GM13977 (cell line): ENCODE measurements at regions not wholly inside any gene's neighbourhood (a gene's known extent, or its start where the extent isn't known, plus 50 kb on each side); places are given as distances from the start of the nearest gene placed in this dataset.

ENCODE experiments used
- DNase-seq: peaks from one replicate; pipeline ENCODE4 v3.0.0; 2012; ENCODE audit warnings: low spot score
- in situ Hi-C: fragments of 300-500 bp; cut with MboI; formaldehyde crosslinking; loops from one replicate; pipeline ENCODE4 v1.12.0; 2022; ENCODE audit warnings: low sequenced_read_pairs, low pct_unique_long_range_greater_than_20kb, mixed read lengths, inconsistent platforms; ENCODE audit not compliant: unreplicated experiment
- TF ChIP-seq, protein P1 (sequence below): IDR thresholded peaks from 2 replicates; pipeline ENCODE4 v1.5.1; 2012; ENCODE audit warnings: mild to moderate bottlenecking, control low read depth; ENCODE audit not compliant: insufficient read depth; ENCODE audit errors: extremely low read depth, missing control alignments

DNA sequence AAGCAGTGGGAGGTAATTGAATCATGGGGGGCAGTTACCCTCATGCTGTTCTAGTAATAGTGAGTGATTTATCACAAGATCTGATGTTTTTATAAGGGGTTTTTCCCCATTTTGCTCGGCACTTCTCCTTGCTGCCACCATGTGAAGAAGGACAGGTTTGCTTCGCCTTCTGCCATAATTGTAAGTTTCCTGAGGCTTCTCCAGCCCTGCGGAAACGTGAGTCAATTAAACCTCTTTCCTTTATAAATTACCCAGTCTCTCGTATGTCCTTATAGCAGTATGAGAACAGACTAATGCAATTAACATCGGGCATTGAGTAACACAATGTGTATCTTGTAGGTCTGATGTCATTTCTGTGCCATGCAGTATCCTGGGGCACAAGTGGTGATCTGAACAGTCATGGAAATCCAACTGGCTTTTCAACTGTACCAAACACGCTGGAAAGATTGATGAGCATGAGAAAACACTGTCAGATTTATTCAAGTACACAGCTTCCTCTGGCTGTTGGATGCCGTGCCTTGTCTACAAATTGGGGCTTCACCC lies 208.6 kb upstream of the KIAA1217 start:
- no peak for DNase-seq
- in situ Hi-C loops: no loop called here
- TF ChIP-seq, protein P1, sequence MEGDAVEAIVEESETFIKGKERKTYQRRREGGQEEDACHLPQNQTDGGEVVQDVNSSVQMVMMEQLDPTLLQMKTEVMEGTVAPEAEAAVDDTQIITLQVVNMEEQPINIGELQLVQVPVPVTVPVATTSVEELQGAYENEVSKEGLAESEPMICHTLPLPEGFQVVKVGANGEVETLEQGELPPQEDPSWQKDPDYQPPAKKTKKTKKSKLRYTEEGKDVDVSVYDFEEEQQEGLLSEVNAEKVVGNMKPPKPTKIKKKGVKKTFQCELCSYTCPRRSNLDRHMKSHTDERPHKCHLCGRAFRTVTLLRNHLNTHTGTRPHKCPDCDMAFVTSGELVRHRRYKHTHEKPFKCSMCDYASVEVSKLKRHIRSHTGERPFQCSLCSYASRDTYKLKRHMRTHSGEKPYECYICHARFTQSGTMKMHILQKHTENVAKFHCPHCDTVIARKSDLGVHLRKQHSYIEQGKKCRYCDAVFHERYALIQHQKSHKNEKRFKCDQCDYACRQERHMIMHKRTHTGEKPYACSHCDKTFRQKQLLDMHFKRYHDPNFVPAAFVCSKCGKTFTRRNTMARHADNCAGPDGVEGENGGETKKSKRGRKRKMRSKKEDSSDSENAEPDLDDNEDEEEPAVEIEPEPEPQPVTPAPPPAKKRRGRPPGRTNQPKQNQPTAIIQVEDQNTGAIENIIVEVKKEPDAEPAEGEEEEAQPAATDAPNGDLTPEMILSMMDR: no peak

DNA sequence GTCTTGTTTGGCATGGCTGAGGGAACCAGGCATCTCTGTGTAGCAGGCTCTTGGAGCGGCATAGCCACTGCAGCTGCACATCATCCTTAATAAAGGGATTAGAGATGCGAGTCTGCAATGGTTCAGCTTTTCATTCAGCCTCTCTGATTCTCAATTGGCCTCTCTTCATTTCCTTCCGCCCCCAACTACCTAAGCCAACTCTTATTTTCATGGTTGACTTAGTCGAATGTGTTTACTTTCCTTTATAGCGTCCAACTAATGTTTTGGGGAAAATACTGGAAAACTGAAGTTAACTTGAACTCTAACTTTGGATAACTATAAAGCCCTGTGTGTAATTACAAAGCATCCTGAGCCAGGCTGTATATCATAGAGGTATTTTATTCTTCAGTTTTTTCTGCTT lies 202.2 kb upstream of the KIAA1217 start:
- TF ChIP-seq, protein P1: no peak
- DNase-seq: no peak
- in situ Hi-C loops: no loop called here

DNA sequence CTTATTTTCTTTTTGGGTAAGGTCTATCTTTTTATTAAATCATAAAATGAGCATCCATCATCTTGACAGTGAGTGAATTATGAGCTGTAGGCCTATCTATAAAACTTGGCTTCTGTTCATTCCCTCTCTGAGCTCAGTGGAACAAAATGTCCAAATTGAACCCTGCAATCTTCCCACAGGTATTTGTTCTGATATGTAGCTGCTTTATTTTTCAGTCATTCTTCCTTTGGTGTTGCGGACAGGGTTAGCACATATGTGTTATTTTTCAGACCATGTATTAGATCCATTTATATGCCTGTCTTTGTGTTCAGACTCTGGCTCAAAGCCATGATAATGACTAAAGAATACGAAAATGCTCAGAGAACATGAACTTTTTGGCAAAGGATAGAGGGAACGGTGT lies 201.6 kb upstream of the KIAA1217 start:
- in situ Hi-C loops: no loop called here
- no peak for DNase-seq
- TF ChIP-seq, protein P1: no peak

DNA sequence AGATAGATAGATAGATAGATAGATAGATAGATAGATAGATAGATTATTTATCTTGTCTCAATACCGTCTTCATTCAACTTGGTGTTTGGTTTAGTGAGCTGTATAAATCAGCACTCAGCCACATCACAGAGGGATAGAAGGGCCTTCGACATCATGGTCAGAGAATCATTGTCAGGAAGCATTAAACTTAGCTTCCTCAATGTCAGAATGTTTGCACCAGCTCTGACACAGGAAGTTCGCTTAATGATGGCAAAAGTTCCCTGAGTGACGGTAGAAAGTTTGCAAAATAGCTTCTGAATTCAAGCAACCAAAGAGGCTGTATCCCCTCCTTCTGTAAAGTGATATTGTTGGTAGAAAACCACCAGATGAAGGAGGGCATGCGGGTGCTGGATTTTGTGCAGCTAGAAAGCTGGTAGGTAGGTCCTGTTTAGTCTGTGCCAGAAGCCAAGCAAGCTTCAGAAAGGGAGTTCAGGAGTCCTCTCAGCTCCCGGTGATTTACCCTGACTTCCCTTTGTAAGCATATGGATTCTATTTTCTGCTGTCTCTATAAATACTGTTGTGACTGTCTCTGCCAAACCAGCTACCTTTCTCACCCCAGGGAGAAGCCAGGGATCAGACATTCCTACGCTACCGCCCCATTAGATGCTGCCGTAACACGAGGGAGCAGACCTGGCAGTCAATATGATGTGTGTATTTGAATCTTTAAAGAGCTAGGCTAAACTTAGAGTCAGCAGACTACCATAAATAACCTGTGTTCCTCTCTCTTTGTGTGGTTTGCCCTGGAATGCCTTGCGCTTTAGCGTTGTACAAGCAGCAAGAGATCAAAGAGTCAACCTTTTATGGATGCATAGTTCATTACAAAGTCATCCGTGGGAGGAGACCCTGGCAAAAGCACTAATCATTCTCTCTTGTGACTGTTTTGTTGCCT lies 200.5 kb upstream of the KIAA1217 start:
- no peak for DNase-seq
- in situ Hi-C loops: no loop called here
- TF ChIP-seq, protein P1: no peak

DNA sequence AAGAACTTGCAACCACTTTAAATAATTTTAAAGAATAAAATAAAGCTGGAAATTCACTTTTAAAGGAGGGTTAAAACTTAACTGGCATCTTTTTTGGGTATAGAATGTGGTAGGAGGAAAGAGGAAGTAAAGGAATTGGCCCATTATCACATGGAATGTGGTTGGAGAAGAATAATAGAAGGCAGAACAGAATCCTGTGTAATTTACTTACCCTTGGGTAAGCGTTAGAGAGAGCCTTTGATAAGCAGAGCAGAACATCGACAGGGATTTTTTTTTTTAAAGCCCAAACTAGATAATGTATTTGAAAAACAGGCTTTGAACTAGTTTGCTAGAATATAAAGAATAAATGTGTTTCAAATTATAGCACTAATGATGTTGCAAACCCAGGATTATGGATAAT lies 199.8 kb upstream of the KIAA1217 start:
- TF ChIP-seq, protein P1: no peak
- in situ Hi-C loops: no loop called here
- no peak for DNase-seq

DNA sequence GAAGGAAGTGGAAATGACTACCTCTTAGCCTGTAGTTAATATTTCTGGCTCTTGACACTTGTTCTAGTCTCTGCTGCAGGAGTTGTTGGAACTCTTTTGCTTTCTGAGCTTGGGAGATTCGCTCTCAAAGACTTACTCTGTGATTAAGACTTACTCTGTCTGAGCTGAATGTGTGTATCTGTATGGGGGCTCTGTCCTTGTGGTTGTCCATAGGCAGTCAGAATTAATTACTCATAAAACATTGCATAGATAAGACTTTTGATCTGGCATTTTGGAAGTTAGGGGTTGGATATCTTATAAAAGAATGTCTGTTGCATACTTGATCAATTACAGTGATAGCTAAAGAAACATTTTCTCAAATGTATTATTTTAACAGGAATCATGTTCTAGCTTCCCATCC lies 199.2 kb upstream of the KIAA1217 start:
- in situ Hi-C loops: no loop called here
- TF ChIP-seq, protein P1: no peak
- no peak for DNase-seq
